IMR-90 (cell line): ENCODE measurements at regions not wholly inside any gene's neighbourhood (a gene's known extent, or its start where the extent isn't known, plus 50 kb on each side); places are given as distances from the start of the nearest gene placed in this dataset.

Experiments used
- ATAC-seq: fragments of 200-7000 bp; cut with Tn5 transposase; 2 replicates; pipeline ENCODE4 v1.9.1; 2020; ENCODE audit warnings: low read depth, mild to moderate bottlenecking, moderate library complexity
- BruUV-seq: library from RNA; stranded (reverse); fragments of 400-500 nt; replicated peaks from 2 replicates; lab custom pipeline; 2021; lab: Mats Ljungman, UMichigan
- CTCF ChIA-PET: fragments of 300-600 bp; formaldehyde crosslinking; extraction: SDS; loops from one replicate; lab custom pipeline; 2021; ENCODE audit warnings: antibody characterized with exemption; lab: Yijun Ruan, JAX
- POLR2A ChIA-PET: fragments of 300-600 bp; sonication (Branson Sonifier 250); formaldehyde crosslinking; loops from one replicate; lab custom pipeline; 2022; ENCODE audit warnings: antibody characterized with exemption; ENCODE audit not compliant: unreplicated experiment; lab: Charles Lee
- DNase-seq: peaks from one replicate; pipeline ENCODE4 v3.0.0; 2013
- H2AFZ ChIP-seq: replicated peaks from 2 replicates; pipeline ENCODE3; 2013; ENCODE audit warnings: low read length, mild to moderate bottlenecking; ENCODE audit not compliant: poor library complexity
- H2AK5ac ChIP-seq: 2 replicates; pipeline ENCODE4 v1.6.1; 2013; ENCODE audit warnings: low read depth, low read length, inconsistent platforms
- H2AK9ac ChIP-seq: replicated peaks from 2 replicates; pipeline ENCODE3; 2013; ENCODE audit warnings: mild to moderate bottlenecking, low read depth, low read length, moderate library complexity; ENCODE audit not compliant: poor library complexity
- H2BK120ac ChIP-seq: 2 replicates; pipeline ENCODE4 v1.6.1; 2013; ENCODE audit warnings: low read depth, low read length, inconsistent platforms
- H2BK15ac ChIP-seq: 3 replicates; pipeline ENCODE4 v1.6.1; 2013; ENCODE audit warnings: low read depth, low read length, inconsistent platforms
- H2BK20ac ChIP-seq: 2 replicates; pipeline ENCODE4 v1.6.1; 2013; ENCODE audit warnings: low read depth, mild to moderate bottlenecking, inconsistent platforms, low read length, moderate library complexity
- H2BK5ac ChIP-seq: 2 replicates; pipeline ENCODE4 v1.6.1; 2013; ENCODE audit warnings: mild to moderate bottlenecking, low read depth, low read length, inconsistent platforms; ENCODE audit not compliant: poor library complexity, severe bottlenecking
- H3K14ac ChIP-seq: replicated peaks from 2 replicates; pipeline ENCODE4 v1.6.1; 2013; ENCODE audit warnings: low read depth, low read length, inconsistent platforms
- H3K18ac ChIP-seq: 2 replicates; pipeline ENCODE4 v1.6.1; 2013; ENCODE audit warnings: low read depth, low read length, control low read depth
- H3K23ac ChIP-seq: 2 replicates; pipeline ENCODE4 v1.6.1; 2013; ENCODE audit warnings: low read depth, low read length, inconsistent platforms
- H3K27ac ChIP-seq: 2 replicates; pipeline ENCODE4 v1.5.1; 2013; ENCODE audit warnings: mild to moderate bottlenecking, control low read depth, low read length; ENCODE audit not compliant: insufficient read depth
- H3K27me3 ChIP-seq: 2 replicates; pipeline ENCODE4 v1.6.1; 2013; ENCODE audit warnings: low read length; ENCODE audit not compliant: control insufficient read depth, insufficient read depth
- H3K36me3 ChIP-seq: 2 replicates; pipeline ENCODE4 v1.6.1; 2013; ENCODE audit warnings: low read length, mixed read lengths; ENCODE audit not compliant: control insufficient read depth, insufficient read depth
- H3K4ac ChIP-seq: 2 replicates; pipeline ENCODE4 v1.6.1; 2013; ENCODE audit warnings: low read depth, low read length, inconsistent platforms
- H3K4me1 ChIP-seq: 2 replicates; pipeline ENCODE4 v1.6.1; 2013; ENCODE audit warnings: low read length, mixed read lengths; ENCODE audit not compliant: control insufficient read depth, insufficient read depth
- H3K4me2 ChIP-seq: 2 replicates; pipeline ENCODE4 v1.6.1; 2013; ENCODE audit warnings: low read depth, mild to moderate bottlenecking, control low read depth, low read length, moderate library complexity
- H3K4me3 ChIP-seq: 2 replicates; pipeline ENCODE4 v1.5.1; 2013; ENCODE audit warnings: low read depth, mild to moderate bottlenecking, control low read depth, low read length, moderate library complexity; ENCODE audit not compliant: insufficient read depth
- H3K56ac ChIP-seq: 2 replicates; pipeline ENCODE4 v1.6.1; 2013; ENCODE audit warnings: low read length, inconsistent platforms; ENCODE audit not compliant: insufficient read depth; ENCODE audit errors: extremely low read depth
- H3K79me1 ChIP-seq, 2 experiments: 2 replicates each; pipeline ENCODE4 v1.6.1; 2013; ENCODE audit warnings: low read length in 2 of 2, inconsistent platforms in 1 of 2, low read depth in 1 of 2
- H3K9ac ChIP-seq: 2 replicates; pipeline ENCODE4 v1.6.1; 2013; ENCODE audit warnings: low read depth, low read length, control low read depth
- H3K9me1 ChIP-seq: 2 replicates; pipeline ENCODE4 v1.6.1; 2013; ENCODE audit warnings: low read length, inconsistent platforms; ENCODE audit not compliant: insufficient read depth
- H3K9me3 ChIP-seq: 2 replicates; pipeline ENCODE4 v1.6.1; 2013; ENCODE audit warnings: low read length; ENCODE audit not compliant: control insufficient read depth, insufficient read depth
- H4K20me1 ChIP-seq: 2 replicates; pipeline ENCODE4 v1.6.1; 2013; ENCODE audit warnings: low read length, inconsistent platforms; ENCODE audit not compliant: insufficient read depth
- H4K5ac ChIP-seq: 2 replicates; pipeline ENCODE4 v1.6.1; 2013; ENCODE audit warnings: mild to moderate bottlenecking, low read depth, low read length, control low read depth
- H4K8ac ChIP-seq, 2 experiments: 2 replicates each; pipeline ENCODE4 v1.6.1; 2013; ENCODE audit warnings: low read depth in 2 of 2, low read length in 2 of 2, control low read depth in 1 of 2, inconsistent platforms in 1 of 2
- H4K91ac ChIP-seq: 2 replicates; pipeline ENCODE4 v1.6.1; 2013; ENCODE audit warnings: low read depth, low read length, inconsistent platforms; ENCODE audit not compliant: insufficient read depth
- BHLHE40 ChIP-seq: fragments of 150-350 bp; IDR thresholded peaks from 2 replicates; pipeline ENCODE4 v1.6.1; 2016; ENCODE audit warnings: mild to moderate bottlenecking, low read depth, low read length
- CEBPB ChIP-seq: IDR thresholded peaks from 2 replicates; pipeline ENCODE4 v1.6.1; 2012; ENCODE audit warnings: low read depth, low read length, improper control_type of control experiment
- CHD1 ChIP-seq: IDR thresholded peaks from 2 replicates; pipeline ENCODE4 v1.6.1; 2012; ENCODE audit warnings: low read depth, low read length, improper control_type of control experiment
- FOS ChIP-seq: fragments of 150-350 bp; IDR thresholded peaks from 2 replicates; pipeline ENCODE4 v1.6.1; 2016; ENCODE audit warnings: low read depth, low read length
- MAFK ChIP-seq: IDR thresholded peaks from 2 replicates; pipeline ENCODE4 v1.6.1; 2012; ENCODE audit warnings: low read depth, low read length, improper control_type of control experiment
- MXI1 ChIP-seq: IDR thresholded peaks from 2 replicates; pipeline ENCODE4 v1.6.1; 2012; ENCODE audit warnings: low read depth, mild to moderate bottlenecking, low read length, moderate library complexity, borderline replicate concordance
- NFE2L2 ChIP-seq: fragments of 150-350 bp; IDR thresholded peaks from 2 replicates; pipeline ENCODE4 v1.6.1; 2016; ENCODE audit warnings: low read depth, mild to moderate bottlenecking, low read length
- POLR2A ChIP-seq: IDR thresholded peaks from 2 replicates; pipeline ENCODE4 v1.6.1; 2012; ENCODE audit warnings: mild to moderate bottlenecking, low read depth, low read length
- RAD21 ChIP-seq: IDR thresholded peaks from 2 replicates; pipeline ENCODE4 v1.6.1; 2012; ENCODE audit warnings: low read length, improper control_type of control experiment
- RCOR1 ChIP-seq: IDR thresholded peaks from 2 replicates; pipeline ENCODE4 v1.6.1; 2012; ENCODE audit warnings: mild to moderate bottlenecking, low read length, improper control_type of control experiment; ENCODE audit not compliant: insufficient replicate concordance
- RFX5 ChIP-seq: IDR thresholded peaks from 2 replicates; pipeline ENCODE4 v1.8.0; 2012; ENCODE audit warnings: low read depth, mild to moderate bottlenecking, low read length, moderate library complexity
- SMC3 ChIP-seq: fragments of 150-350 bp; IDR thresholded peaks from 2 replicates; pipeline ENCODE4 v1.6.1; 2016; ENCODE audit warnings: low read depth, mild to moderate bottlenecking, antibody characterized with exemption, low read length, moderate library complexity
- WGBS, 2 experiments: methylation state at CpG; one replicate each; pipeline versions ENCODE4 v1.1.5 to v1.1.7; 2013; ENCODE audit warnings: missing lambda C conversion rate in 2 of 2; ENCODE audit not compliant: insufficient read length in 1 of 2; ENCODE audit errors: extremely low coverage in 2 of 2; 5-methylcytosine and 5-hydroxymethylcytosine counted together
- dilution Hi-C: fragments of 300-500 bp; cut with HindIII; formaldehyde crosslinking; loops from one replicate; pipeline ENCODE4 v1.14.3; 2018; ENCODE audit warnings: low sequenced_read_pairs; ENCODE audit not compliant: unreplicated experiment
- in situ Hi-C: fragments of 300-500 bp; cut with MboI; formaldehyde crosslinking; loops from 3 replicates; pipeline ENCODE4 v1.14.3; 2019; ENCODE audit warnings: low sequenced_read_pairs, inconsistent platforms, mixed read lengths
- intact Hi-C: fragments of 100-400 bp; cut with micrococcal nuclease; formaldehyde crosslinking; loops from 2 replicates; pipeline ENCODE4 v1.10.0; 2022
- TF ChIP-seq, protein P1 (sequence below): conservative IDR thresholded peaks from 2 replicates; pipeline ENCODE4 v1.5.1; 2012; ENCODE audit warnings: mild to moderate bottlenecking, low read depth, low read length, improper control_type of control experiment
- TF ChIP-seq, protein P2 (sequence below): fragments of 150-350 bp; IDR thresholded peaks from 2 replicates; pipeline ENCODE4 v1.6.1; 2016; ENCODE audit warnings: low read depth, mild to moderate bottlenecking, low read length, moderate library complexity, borderline replicate concordance
- TF ChIP-seq, protein P3 (sequence below): fragments of 150-350 bp; IDR thresholded peaks from 2 replicates; pipeline ENCODE4 v1.6.1; 2017; ENCODE audit warnings: mild to moderate bottlenecking, antibody characterized with exemption, low read length, low read depth

DNA sequence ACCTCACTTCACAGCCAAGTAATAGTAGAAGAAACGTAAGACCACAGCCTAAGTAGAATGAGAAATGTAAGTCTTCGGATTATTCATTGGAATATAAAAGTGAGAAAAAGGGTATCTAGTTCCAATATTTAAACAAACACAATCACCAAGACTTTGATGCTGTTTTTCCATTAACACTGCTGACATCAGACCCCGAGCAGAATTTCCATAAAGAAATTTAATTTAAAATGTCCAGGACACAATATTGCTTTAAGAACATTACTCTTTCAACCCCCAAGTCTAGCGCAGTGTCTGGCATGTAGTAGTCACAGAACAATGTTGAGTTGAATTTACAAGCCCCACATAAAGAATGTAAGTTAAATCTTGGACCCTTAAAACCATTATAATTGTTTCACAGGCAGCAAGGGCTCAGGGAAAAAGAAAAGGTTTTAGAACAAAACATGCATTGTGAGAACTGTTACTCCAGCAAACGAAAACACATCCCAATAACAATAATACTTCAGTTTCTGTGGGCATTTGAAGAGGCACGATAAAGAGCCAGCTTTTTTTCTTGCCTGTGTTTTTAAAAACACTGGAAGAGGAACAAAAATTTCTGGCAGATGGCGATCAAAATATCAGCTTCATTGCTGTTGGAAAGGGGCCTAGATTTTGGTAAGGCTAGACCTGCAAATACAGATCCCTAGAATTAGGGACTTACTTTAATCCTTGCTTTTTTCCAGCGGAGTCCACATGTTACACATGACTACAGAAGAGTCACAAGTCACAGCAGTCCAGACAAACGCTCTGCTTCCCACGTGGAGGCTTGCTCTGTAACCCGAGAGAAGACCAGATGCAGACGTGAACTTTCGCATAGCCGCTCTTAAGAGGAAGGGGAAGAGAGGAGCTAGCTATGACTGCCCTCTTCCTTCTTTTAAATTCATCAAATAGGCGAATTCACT lies 77.9 kb upstream of the IGSF10 start:
- ChIA-PET POLR2A (no interaction called here), CTCF (no interaction called here)
- Histone ChIP-seq H2AK5ac (no peak overlapping the region), H2BK15ac (no peak overlapping the region), H2BK120ac (no peak overlapping the region), H3K56ac (no peak overlapping the region), H3K27ac (no peak overlapping the region), H3K23ac (no peak overlapping the region), H3K27me3 (no peaks in the 10 kb centered on the region), H2BK20ac (no peak overlapping the region), H4K8ac (no peak overlapping the region), H3K36me3 (no peaks in the 10 kb centered on the region), H4K91ac (no peak overlapping the region), H3K79me1 (no peaks in the 10 kb centered on the region), H3K18ac (no peak overlapping the region), H2BK5ac (no peak overlapping the region), H2AK9ac (no peak overlapping the region), H3K4me3 (no peak overlapping the region), H3K9me3 (no peaks in the 10 kb centered on the region), H4K5ac (no peak overlapping the region), H4K20me1 (no peaks in the 10 kb centered on the region), H3K4ac (no peak overlapping the region), H3K4me1 (no peaks in the 10 kb centered on the region), H3K9ac (no peak overlapping the region), H3K9me1 (no peaks in the 10 kb centered on the region; the same call in 1 of the 2 replicates), H3K14ac (no peak overlapping the region; the same call in 1 of the 2 replicates), H3K4me2 (no peak overlapping the region), H2AFZ (peak overlapping the region; percentile 60)
- ATAC-seq (no peak), DNase-seq (peak; percentile 30)
- intact Hi-C loops (no loop called here), dilution Hi-C loops (no loop called here), in situ Hi-C loops (no loop called here)
- BruUV-seq: no TSS peak
- no CpG with 5 or more reads among the region's 15 CpGs for WGBS, 2 experiments
- no peak for TF ChIP-seq CEBPB
- TF ChIP-seq RCOR1: no peak
- no peak for TF ChIP-seq RAD21
- no peak for TF ChIP-seq BHLHE40
- TF ChIP-seq CHD1: no peak
- TF ChIP-seq, protein P1, sequence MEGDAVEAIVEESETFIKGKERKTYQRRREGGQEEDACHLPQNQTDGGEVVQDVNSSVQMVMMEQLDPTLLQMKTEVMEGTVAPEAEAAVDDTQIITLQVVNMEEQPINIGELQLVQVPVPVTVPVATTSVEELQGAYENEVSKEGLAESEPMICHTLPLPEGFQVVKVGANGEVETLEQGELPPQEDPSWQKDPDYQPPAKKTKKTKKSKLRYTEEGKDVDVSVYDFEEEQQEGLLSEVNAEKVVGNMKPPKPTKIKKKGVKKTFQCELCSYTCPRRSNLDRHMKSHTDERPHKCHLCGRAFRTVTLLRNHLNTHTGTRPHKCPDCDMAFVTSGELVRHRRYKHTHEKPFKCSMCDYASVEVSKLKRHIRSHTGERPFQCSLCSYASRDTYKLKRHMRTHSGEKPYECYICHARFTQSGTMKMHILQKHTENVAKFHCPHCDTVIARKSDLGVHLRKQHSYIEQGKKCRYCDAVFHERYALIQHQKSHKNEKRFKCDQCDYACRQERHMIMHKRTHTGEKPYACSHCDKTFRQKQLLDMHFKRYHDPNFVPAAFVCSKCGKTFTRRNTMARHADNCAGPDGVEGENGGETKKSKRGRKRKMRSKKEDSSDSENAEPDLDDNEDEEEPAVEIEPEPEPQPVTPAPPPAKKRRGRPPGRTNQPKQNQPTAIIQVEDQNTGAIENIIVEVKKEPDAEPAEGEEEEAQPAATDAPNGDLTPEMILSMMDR: no peak
- no peak for TF ChIP-seq MXI1
- TF ChIP-seq, protein P2, sequence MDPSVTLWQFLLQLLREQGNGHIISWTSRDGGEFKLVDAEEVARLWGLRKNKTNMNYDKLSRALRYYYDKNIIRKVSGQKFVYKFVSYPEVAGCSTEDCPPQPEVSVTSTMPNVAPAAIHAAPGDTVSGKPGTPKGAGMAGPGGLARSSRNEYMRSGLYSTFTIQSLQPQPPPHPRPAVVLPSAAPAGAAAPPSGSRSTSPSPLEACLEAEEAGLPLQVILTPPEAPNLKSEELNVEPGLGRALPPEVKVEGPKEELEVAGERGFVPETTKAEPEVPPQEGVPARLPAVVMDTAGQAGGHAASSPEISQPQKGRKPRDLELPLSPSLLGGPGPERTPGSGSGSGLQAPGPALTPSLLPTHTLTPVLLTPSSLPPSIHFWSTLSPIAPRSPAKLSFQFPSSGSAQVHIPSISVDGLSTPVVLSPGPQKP: no peak
- no peak for TF ChIP-seq SMC3
- TF ChIP-seq MAFK: no peak
- TF ChIP-seq, protein P3, sequence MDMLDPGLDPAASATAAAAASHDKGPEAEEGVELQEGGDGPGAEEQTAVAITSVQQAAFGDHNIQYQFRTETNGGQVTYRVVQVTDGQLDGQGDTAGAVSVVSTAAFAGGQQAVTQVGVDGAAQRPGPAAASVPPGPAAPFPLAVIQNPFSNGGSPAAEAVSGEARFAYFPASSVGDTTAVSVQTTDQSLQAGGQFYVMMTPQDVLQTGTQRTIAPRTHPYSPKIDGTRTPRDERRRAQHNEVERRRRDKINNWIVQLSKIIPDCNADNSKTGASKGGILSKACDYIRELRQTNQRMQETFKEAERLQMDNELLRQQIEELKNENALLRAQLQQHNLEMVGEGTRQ: no peak
- TF ChIP-seq NFE2L2: no peak
- no peak for TF ChIP-seq RFX5
- TF ChIP-seq POLR2A: no peak
- TF ChIP-seq FOS: no peak
